ENCODE measurements at regions not wholly inside any gene's neighbourhood (a gene's known extent, or its start where the extent isn't known, plus 50 kb on each side); places are given as distances from the start of the nearest gene placed in this dataset.

GRCh38 chr2:167420211-167420610 is 531.9 kb downstream of the XIRP2 start:
- no peak overlapping the region for H3K9ac ChIP-seq (ENCODE audit: low read depth, low read length)

GRCh38 chr2:167415068-167415467 is 526.8 kb downstream of the XIRP2 start:
- Histone ChIP-seq H3K4me1 (ENCODE audit: insufficient read depth, low read length) (peaks cover 2% of the 10 kb centered on the region; the same call in 1 of the 2 replicates), H3K9me3 (ENCODE audit: insufficient read depth, low read depth, low read length) (peaks cover 31% of the 10 kb centered on the region; the same call in 1 of the 2 replicates), H3K9ac (ENCODE audit: low read depth, low read length) (no peak overlapping the region), H3K4me3 (ENCODE audit: low read length) (no peak overlapping the region), H3K27ac (ENCODE audit: low read length) (no peak overlapping the region), H3K36me3 (ENCODE audit: insufficient read depth, low read depth, low read length) (no peaks in the 10 kb centered on the region; the same call in 1 of the 2 replicates), H3K27me3 (ENCODE audit: insufficient read depth, low read length) (no peaks in the 10 kb centered on the region)

More at GRCh38 chr2:167420211-167420610, 531.9 kb downstream of the XIRP2 start:
- H3K27me3 ChIP-seq (ENCODE audit: insufficient read depth, low read length), result no peaks in the 10 kb centered on the region
- H3K4me3 ChIP-seq (ENCODE audit: low read length), result no peak overlapping the region
- no peak overlapping the region for H3K27ac ChIP-seq (ENCODE audit: low read length)
- H3K36me3 ChIP-seq (ENCODE audit: insufficient read depth, low read depth, low read length), result no peaks in the 10 kb centered on the region; the same call in 1 of the 2 replicates
- H3K4me1 ChIP-seq (ENCODE audit: insufficient read depth, low read length), result peaks cover 13% of the 10 kb centered on the region
- H3K9me3 ChIP-seq (ENCODE audit: insufficient read depth, low read depth, low read length), result peaks cover 13% of the 10 kb centered on the region; the same call in 1 of the 2 replicates

DNA sequence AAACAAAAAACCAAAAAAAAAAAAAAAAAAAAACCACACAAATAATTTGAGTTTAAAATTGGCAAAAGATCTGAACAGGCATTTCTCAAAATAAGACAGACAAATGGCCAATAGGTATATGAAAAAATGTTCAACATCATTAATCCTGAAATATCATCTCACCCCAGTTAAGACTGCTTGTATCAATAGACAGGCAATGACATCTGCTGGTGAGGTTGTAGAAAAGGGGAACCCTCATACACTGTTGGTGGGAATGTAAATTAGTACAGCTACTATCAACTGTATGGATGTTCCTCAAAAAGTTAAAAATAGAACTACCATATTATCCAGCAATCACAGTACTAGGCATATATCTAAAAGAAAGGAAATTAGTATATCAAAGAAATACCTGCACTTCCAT is 523.1 kb downstream of the XIRP2 start:
- H3K9ac ChIP-seq (ENCODE audit: low read depth, low read length), result no peak overlapping the region
- peaks cover 7% of the 10 kb centered on the region; the same call in 1 of the 2 replicates for H3K4me1 ChIP-seq (ENCODE audit: insufficient read depth, low read length)
- no peaks in the 10 kb centered on the region; the same call in 1 of the 2 replicates for H3K36me3 ChIP-seq (ENCODE audit: insufficient read depth, low read depth, low read length)
- no peaks in the 10 kb centered on the region for H3K27me3 ChIP-seq (ENCODE audit: insufficient read depth, low read length)
- H3K4me3 ChIP-seq (ENCODE audit: low read length), result no peak overlapping the region
- H3K9me3 ChIP-seq (ENCODE audit: insufficient read depth, low read depth, low read length), result peaks cover 33% of the 10 kb centered on the region; the same call in 1 of the 2 replicates
- H3K27ac ChIP-seq (ENCODE audit: low read length), result no peak overlapping the region

DNA sequence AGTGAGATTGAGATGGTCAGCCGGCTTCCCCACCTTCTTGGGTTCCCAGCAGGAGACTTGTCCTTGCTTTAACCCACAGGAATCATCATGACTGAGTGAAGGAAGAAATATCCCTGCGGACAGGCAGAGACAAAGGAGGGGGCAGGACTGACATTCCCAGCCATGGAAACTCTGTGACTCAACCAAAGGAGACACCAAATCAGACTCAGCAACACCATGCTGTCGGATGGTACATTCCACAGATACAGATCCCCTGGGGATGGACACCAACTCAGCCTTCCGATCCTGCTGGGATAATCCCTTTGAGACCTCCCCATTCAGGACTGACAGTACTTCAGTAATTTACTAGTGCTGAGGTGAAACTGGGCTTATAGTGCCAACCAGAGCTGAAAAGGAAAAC is 518.3 kb downstream of the XIRP2 start:
- Histone ChIP-seq H3K27me3 (ENCODE audit: insufficient read depth, low read length) (no peaks in the 10 kb centered on the region), H3K4me3 (ENCODE audit: low read length) (peak overlapping the region; percentile 51; the same call in 1 of the 2 replicates)

GRCh38 chr2:167404627-167405284 is 516.5 kb downstream of the XIRP2 start:
- no peak overlapping the region for H3K4me3 ChIP-seq (ENCODE audit: low read length)
- peaks cover 13% of the 10 kb centered on the region for H3K9me3 ChIP-seq (ENCODE audit: insufficient read depth, low read depth, low read length)
- peaks cover 27% of the 10 kb centered on the region for H3K4me1 ChIP-seq (ENCODE audit: insufficient read depth, low read length)
- H3K27ac ChIP-seq (ENCODE audit: low read length), result no peak overlapping the region
- H3K27me3 ChIP-seq (ENCODE audit: insufficient read depth, low read length), result no peaks in the 10 kb centered on the region
- H3K36me3 ChIP-seq (ENCODE audit: insufficient read depth, low read depth, low read length), result 0 out of 2 replicates have a peak, but pooled peaks cover 10% of the 10 kb centered on the region
- no peak overlapping the region for H3K9ac ChIP-seq (ENCODE audit: low read depth, low read length)

More for the DNA sequence above, 518.3 kb downstream of the XIRP2 start:
- Histone ChIP-seq H3K36me3 (ENCODE audit: insufficient read depth, low read depth, low read length) (0 out of 2 replicates have a peak, but pooled peaks cover 10% of the 10 kb centered on the region), H3K9me3 (ENCODE audit: insufficient read depth, low read depth, low read length) (peaks cover 13% of the 10 kb centered on the region), H3K27ac (ENCODE audit: low read length) (peak overlapping the region; percentile 11), H3K9ac (ENCODE audit: low read depth, low read length) (peak overlapping the region; percentile 49; the same call in 1 of the 2 replicates), H3K4me1 (ENCODE audit: insufficient read depth, low read length) (peaks cover 27% of the 10 kb centered on the region)

DNA sequence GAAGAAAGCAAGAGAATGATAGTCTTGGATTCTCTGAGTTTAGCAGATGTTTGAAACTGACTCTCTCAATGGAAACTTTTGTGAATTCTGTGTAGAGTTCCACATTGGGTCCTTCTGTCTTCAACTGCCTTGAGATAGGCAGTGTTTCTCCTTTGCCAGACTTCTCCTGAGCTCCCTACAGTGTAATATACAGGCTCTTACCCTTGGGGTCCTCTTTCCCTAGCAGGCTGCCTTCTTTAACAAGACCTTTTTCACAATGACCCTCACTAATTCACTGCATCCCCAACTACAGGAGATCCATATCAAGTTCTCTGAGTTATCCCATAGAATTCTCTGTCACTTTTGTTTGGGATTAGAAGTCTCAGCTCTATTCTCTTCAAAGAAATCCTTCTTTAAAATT is 513.0 kb downstream of the XIRP2 start:
- Histone ChIP-seq H3K36me3 (ENCODE audit: insufficient read depth, low read depth, low read length) (0 out of 2 replicates have a peak, but pooled peaks cover 10% of the 10 kb centered on the region), H3K4me1 (ENCODE audit: insufficient read depth, low read length) (peaks cover 28% of the 10 kb centered on the region), H3K9me3 (ENCODE audit: insufficient read depth, low read depth, low read length) (peaks cover 10% of the 10 kb centered on the region), H3K27me3 (ENCODE audit: insufficient read depth, low read length) (no peaks in the 10 kb centered on the region), H3K27ac (ENCODE audit: low read length) (no peak overlapping the region), H3K4me3 (ENCODE audit: low read length) (no peak overlapping the region), H3K9ac (ENCODE audit: low read depth, low read length) (no peak overlapping the region)

GRCh38 chr2:167400546-167400945 is 512.3 kb downstream of the XIRP2 start:
- H3K9me3 ChIP-seq (ENCODE audit: insufficient read depth, low read depth, low read length), result peaks cover 10% of the 10 kb centered on the region
- H3K27ac ChIP-seq (ENCODE audit: low read length), result no peak overlapping the region
- H3K4me1 ChIP-seq (ENCODE audit: insufficient read depth, low read length), result peaks cover 27% of the 10 kb centered on the region
- no peak overlapping the region for H3K4me3 ChIP-seq (ENCODE audit: low read length)
- 0 out of 2 replicates have a peak, but pooled peaks cover 10% of the 10 kb centered on the region for H3K36me3 ChIP-seq (ENCODE audit: insufficient read depth, low read depth, low read length)
- H3K9ac ChIP-seq (ENCODE audit: low read depth, low read length), result no peak overlapping the region
- no peaks in the 10 kb centered on the region for H3K27me3 ChIP-seq (ENCODE audit: insufficient read depth, low read length)

DNA sequence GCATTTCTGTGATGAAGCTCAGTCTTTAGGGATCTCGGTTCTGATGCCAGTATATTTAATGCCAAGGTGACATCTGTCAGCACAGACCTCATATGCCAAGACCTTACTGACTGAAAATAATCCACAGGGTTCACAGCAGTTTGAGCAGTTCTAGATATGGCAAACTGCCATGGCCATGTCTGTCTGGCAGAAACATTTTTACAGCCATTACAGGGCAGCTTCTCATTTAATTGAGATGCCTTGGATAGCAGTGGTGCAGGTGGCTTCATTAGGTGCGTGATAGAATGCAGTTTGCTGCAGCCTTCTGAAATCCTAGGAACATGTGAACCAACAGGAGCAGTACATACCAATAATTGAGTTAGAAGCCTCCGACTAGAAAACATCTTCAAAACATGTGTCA is 510.6 kb downstream of the XIRP2 start:
- H3K4me3 ChIP-seq (ENCODE audit: low read length), result no peak overlapping the region
- H3K4me1 ChIP-seq (ENCODE audit: insufficient read depth, low read length), result peaks cover 19% of the 10 kb centered on the region; the same call in 1 of the 2 replicates
- H3K27me3 ChIP-seq (ENCODE audit: insufficient read depth, low read length), result no peaks in the 10 kb centered on the region
- H3K36me3 ChIP-seq (ENCODE audit: insufficient read depth, low read depth, low read length), result 0 out of 2 replicates have a peak, but pooled peaks cover 6% of the 10 kb centered on the region
- no peak overlapping the region for H3K27ac ChIP-seq (ENCODE audit: low read length)
- peaks cover 6% of the 10 kb centered on the region for H3K9me3 ChIP-seq (ENCODE audit: insufficient read depth, low read depth, low read length)
- no peak overlapping the region for H3K9ac ChIP-seq (ENCODE audit: low read depth, low read length)

DNA sequence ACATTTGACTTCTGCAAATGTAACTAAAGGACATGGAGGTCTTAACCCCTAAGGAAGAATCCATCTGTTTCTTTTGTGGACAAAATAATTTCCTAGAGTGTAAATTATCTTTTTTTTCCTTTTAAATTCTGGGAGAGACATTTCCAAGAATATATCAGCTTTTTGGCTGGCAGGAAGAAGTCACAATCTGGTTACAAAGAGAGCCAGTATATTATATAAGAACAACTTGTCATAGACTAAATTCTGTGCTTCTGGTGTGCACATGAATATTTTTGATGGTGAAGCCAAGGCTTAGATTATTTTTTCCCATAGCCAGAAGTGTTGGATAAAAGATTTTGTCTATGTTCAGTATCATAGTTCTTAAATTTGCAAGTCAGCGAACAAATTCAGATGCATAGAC is 500.6 kb downstream of the XIRP2 start:
- H3K4me1 ChIP-seq (ENCODE audit: insufficient read depth, low read length), result peaks cover 53% of the 10 kb centered on the region; the same call in 1 of the 2 replicates
- no peaks in the 10 kb centered on the region for H3K9me3 ChIP-seq (ENCODE audit: insufficient read depth, low read depth, low read length)
- no peaks in the 10 kb centered on the region for H3K27me3 ChIP-seq (ENCODE audit: insufficient read depth, low read length)
- no peak overlapping the region for H3K4me3 ChIP-seq (ENCODE audit: low read length)
- no peak overlapping the region for H3K9ac ChIP-seq (ENCODE audit: low read depth, low read length)
- no peak overlapping the region for H3K27ac ChIP-seq (ENCODE audit: low read length)
- H3K36me3 ChIP-seq (ENCODE audit: insufficient read depth, low read depth, low read length), result no peaks in the 10 kb centered on the region

- Histone ChIP-seq H3K9me3 (ENCODE audit: insufficient read depth, low read depth, low read length) (no peaks in the 10 kb centered on the region), H3K27ac (ENCODE audit: low read length) (no peak overlapping the region), H3K4me1 (ENCODE audit: insufficient read depth, low read length) (peaks cover 57% of the 10 kb centered on the region; the same call in 1 of the 2 replicates), H3K9ac (ENCODE audit: low read depth, low read length) (no peak overlapping the region), H3K27me3 (ENCODE audit: insufficient read depth, low read length) (no peaks in the 10 kb centered on the region), H3K4me3 (ENCODE audit: low read length) (no peak overlapping the region; the same call in 1 of the 2 replicates), H3K36me3 (ENCODE audit: insufficient read depth, low read depth, low read length) (no peaks in the 10 kb centered on the region)
These were observed 500.2 kb downstream of the XIRP2 start for GRCh38 chr2:167388497-167388896.

- H3K9ac ChIP-seq (ENCODE audit: low read depth, low read length), result no peak overlapping the region
- H3K27ac ChIP-seq (ENCODE audit: low read length), result no peak overlapping the region
- no peak overlapping the region for H3K4me3 ChIP-seq (ENCODE audit: low read length)
- H3K4me1 ChIP-seq (ENCODE audit: insufficient read depth, low read length), result peaks cover 68% of the 10 kb centered on the region
- no peaks in the 10 kb centered on the region for H3K9me3 ChIP-seq (ENCODE audit: insufficient read depth, low read depth, low read length)
- H3K27me3 ChIP-seq (ENCODE audit: insufficient read depth, low read length), result no peaks in the 10 kb centered on the region
- no peaks in the 10 kb centered on the region for H3K36me3 ChIP-seq (ENCODE audit: insufficient read depth, low read depth, low read length)
These were observed 498.4 kb downstream of the XIRP2 start for GRCh38 chr2:167386694-167387093.

GRCh38 chr2:167383610-167384194 is 495.4 kb downstream of the XIRP2 start:
- Histone ChIP-seq H3K27me3 (ENCODE audit: insufficient read depth, low read length) (no peaks in the 10 kb centered on the region), H3K4me1 (ENCODE audit: insufficient read depth, low read length) (peaks cover 64% of the 10 kb centered on the region), H3K36me3 (ENCODE audit: insufficient read depth, low read depth, low read length) (no peaks in the 10 kb centered on the region), H3K27ac (ENCODE audit: low read length) (no peak overlapping the region), H3K4me3 (ENCODE audit: low read length) (no peak overlapping the region), H3K9ac (ENCODE audit: low read depth, low read length) (no peak overlapping the region), H3K9me3 (ENCODE audit: insufficient read depth, low read depth, low read length) (no peaks in the 10 kb centered on the region)
